Type B pancreatic cell (in vitro differentiated cells): ENCODE measurements at regions not wholly inside any gene's neighbourhood (a gene's known extent, or its start where the extent isn't known, plus 50 kb on each side); places are given as distances from the start of the nearest gene placed in this dataset.

Source experiments
- DNase-seq: peaks from one replicate; pipeline ENCODE4 v3.0.0; 2021; ENCODE audit warnings: mixed read lengths; ENCODE audit not compliant: unreplicated experiment; ENCODE audit errors: extremely low spot score
- H3K27ac Mint-ChIP-seq: 2 replicates; pipeline ENCODE4 v1.8.0; 2021; ENCODE audit warnings: mild to moderate bottlenecking, mixed read lengths
- H3K27me3 Mint-ChIP-seq: 2 replicates; pipeline ENCODE4 v1.8.0; 2021; ENCODE audit warnings: mixed read lengths
- H3K36me3 Mint-ChIP-seq: 2 replicates; pipeline ENCODE4 v1.8.0; 2021; ENCODE audit warnings: mixed read lengths
- H3K4me1 Mint-ChIP-seq: one replicate; pipeline ENCODE4 v1.8.0; 2021; ENCODE audit warnings: mixed read lengths; ENCODE audit not compliant: unreplicated experiment
- H3K4me3 Mint-ChIP-seq: 2 replicates; pipeline ENCODE4 v1.8.0; 2021; ENCODE audit warnings: mild to moderate bottlenecking, mixed read lengths
- H3K9me3 Mint-ChIP-seq: 2 replicates; pipeline ENCODE4 v1.8.0; 2021; ENCODE audit warnings: mixed read lengths
- CTCF ChIP-seq: fragments of 200-600 bp; sonication (generic); conservative IDR thresholded peaks from 2 replicates; pipeline ENCODE4 v1.5.0; 2021; ENCODE audit warnings: antibody characterized with exemption, mild to moderate bottlenecking

- no peak for TF ChIP-seq CTCF
- no peak overlapping the region for H3K27ac Mint-ChIP-seq
- no peaks in the 10 kb centered on the region for H3K36me3 Mint-ChIP-seq
- no peaks in the 10 kb centered on the region for H3K27me3 Mint-ChIP-seq
- H3K4me3 Mint-ChIP-seq: no peak overlapping the region
- no peaks in the 10 kb centered on the region for H3K9me3 Mint-ChIP-seq
- no peaks in the 10 kb centered on the region for H3K4me1 Mint-ChIP-seq
- DNase-seq: peak; percentile 48
These were observed 548.4 kb upstream of the BRINP3 start for GRCh38 chr1:191025896-191026642.

- no peaks in the 10 kb centered on the region for H3K36me3 Mint-ChIP-seq
- TF ChIP-seq CTCF: no peak
- H3K4me1 Mint-ChIP-seq: no peaks in the 10 kb centered on the region
- no peak overlapping the region for H3K27ac Mint-ChIP-seq
- no peak overlapping the region for H3K4me3 Mint-ChIP-seq
- H3K9me3 Mint-ChIP-seq: no peaks in the 10 kb centered on the region
- no peak for DNase-seq
- H3K27me3 Mint-ChIP-seq: no peaks in the 10 kb centered on the region
These were observed 549.2 kb upstream of the BRINP3 start for GRCh38 chr1:191026828-191027227.

- no peak for DNase-seq
- no peak for TF ChIP-seq CTCF
- no peak overlapping the region for H3K27ac Mint-ChIP-seq
- H3K36me3 Mint-ChIP-seq: no peaks in the 10 kb centered on the region
- no peak overlapping the region for H3K4me3 Mint-ChIP-seq
- H3K27me3 Mint-ChIP-seq: no peaks in the 10 kb centered on the region
- no peaks in the 10 kb centered on the region for H3K9me3 Mint-ChIP-seq
- no peaks in the 10 kb centered on the region for H3K4me1 Mint-ChIP-seq
These were observed 556.5 kb upstream of the BRINP3 start for GRCh38 chr1:191034132-191034531.

- no peaks in the 10 kb centered on the region for H3K36me3 Mint-ChIP-seq
- no peak for TF ChIP-seq CTCF
- no peaks in the 10 kb centered on the region for H3K9me3 Mint-ChIP-seq
- no peak overlapping the region for H3K4me3 Mint-ChIP-seq
- no peak overlapping the region for H3K27ac Mint-ChIP-seq
- H3K4me1 Mint-ChIP-seq: no peaks in the 10 kb centered on the region
- no peaks in the 10 kb centered on the region for H3K27me3 Mint-ChIP-seq
- no peak for DNase-seq
These were observed 565.4 kb upstream of the BRINP3 start for GRCh38 chr1:191043066-191043465.

GRCh38 chr1:191049781-191050180, 572.1 kb upstream of the BRINP3 start:
- TF ChIP-seq CTCF: no peak
- H3K4me3 Mint-ChIP-seq: no peak overlapping the region
- DNase-seq: no peak
- H3K4me1 Mint-ChIP-seq: no peaks in the 10 kb centered on the region
- H3K36me3 Mint-ChIP-seq: no peaks in the 10 kb centered on the region
- H3K27me3 Mint-ChIP-seq: no peaks in the 10 kb centered on the region
- H3K9me3 Mint-ChIP-seq: no peaks in the 10 kb centered on the region
- no peak overlapping the region for H3K27ac Mint-ChIP-seq

GRCh38 chr1:191052888-191053287, 575.2 kb upstream of the BRINP3 start:
- no peak for DNase-seq
- no peaks in the 10 kb centered on the region for H3K9me3 Mint-ChIP-seq
- no peaks in the 10 kb centered on the region for H3K4me1 Mint-ChIP-seq
- no peaks in the 10 kb centered on the region for H3K36me3 Mint-ChIP-seq
- H3K27ac Mint-ChIP-seq: no peak overlapping the region
- H3K27me3 Mint-ChIP-seq: no peaks in the 10 kb centered on the region
- TF ChIP-seq CTCF: no peak
- no peak overlapping the region for H3K4me3 Mint-ChIP-seq
